HG02798 (cell line): ENCODE measurements at regions not wholly inside any gene's neighbourhood (a gene's known extent, or its start where the extent isn't known, plus 50 kb on each side); places are given as distances from the start of the nearest gene placed in this dataset.
"Not testable (repeated sequence)": the region's sequence is repeated elsewhere in the genome, so short reads cannot be mapped to it uniquely, and the experiment has no call there.

Experiments used
- ATAC-seq: cut with Tn5 transposase; IDR thresholded peaks from one replicate; pipeline ENCODE4 v1.9.1; 2021; ENCODE audit warnings: mild to moderate bottlenecking; ENCODE audit not compliant: unreplicated experiment, poor library complexity

DNA sequence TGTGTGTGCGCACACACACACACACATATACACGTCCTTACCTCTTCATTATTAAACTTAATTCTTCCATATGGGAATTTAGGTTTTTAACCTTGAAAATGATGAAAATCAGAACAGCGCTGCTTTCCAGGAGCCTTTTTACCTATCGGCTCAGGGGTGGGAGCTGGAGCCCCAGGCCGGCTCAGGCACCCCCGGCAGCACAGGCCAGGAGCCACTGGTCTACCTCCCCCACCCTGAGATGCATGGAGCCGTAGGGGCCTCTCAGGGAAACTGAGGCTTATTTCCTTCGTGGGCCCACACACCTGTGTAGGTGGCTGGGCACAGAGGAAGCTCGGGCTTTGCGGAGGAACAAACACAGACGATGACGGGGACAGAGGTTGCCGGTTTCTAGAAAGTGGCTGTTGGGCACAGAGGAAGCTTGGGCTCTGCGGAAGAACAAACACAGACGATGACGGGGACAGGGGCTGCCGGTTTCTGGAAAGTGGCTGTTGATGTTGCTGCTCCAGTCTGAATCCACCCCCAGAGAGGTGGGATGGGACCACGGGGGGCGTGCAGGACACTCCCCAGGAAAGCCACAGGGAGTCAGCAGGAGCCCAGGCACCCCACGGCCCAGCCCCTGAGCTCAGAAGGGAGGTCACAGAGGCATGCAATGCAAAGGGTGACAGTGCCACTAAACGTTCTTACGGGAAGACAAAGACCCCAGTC is 149.4 kb downstream of the BRD1 start:
- no peak for ATAC-seq

DNA sequence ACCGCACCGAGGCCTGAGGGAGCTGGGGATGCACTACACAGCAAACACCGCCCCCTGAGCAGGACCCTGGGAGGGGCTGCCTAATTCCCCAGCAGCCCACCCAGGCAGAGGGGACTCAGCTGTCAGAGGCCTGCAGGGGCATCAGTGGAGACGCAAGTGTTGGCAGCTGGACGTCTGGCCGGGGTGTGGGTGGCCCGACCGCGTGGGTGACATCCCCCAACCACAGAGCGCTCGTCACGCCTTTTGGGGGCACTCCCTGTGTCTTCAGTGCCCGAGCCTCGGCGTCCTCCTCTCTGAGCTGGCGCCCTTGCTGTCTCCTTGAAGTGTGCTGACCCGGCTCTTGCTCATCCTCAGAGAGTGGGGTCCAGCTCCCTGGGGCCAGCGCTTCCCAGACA is 150.2 kb downstream of the BRD1 start:
- ATAC-seq: no peak

DNA sequence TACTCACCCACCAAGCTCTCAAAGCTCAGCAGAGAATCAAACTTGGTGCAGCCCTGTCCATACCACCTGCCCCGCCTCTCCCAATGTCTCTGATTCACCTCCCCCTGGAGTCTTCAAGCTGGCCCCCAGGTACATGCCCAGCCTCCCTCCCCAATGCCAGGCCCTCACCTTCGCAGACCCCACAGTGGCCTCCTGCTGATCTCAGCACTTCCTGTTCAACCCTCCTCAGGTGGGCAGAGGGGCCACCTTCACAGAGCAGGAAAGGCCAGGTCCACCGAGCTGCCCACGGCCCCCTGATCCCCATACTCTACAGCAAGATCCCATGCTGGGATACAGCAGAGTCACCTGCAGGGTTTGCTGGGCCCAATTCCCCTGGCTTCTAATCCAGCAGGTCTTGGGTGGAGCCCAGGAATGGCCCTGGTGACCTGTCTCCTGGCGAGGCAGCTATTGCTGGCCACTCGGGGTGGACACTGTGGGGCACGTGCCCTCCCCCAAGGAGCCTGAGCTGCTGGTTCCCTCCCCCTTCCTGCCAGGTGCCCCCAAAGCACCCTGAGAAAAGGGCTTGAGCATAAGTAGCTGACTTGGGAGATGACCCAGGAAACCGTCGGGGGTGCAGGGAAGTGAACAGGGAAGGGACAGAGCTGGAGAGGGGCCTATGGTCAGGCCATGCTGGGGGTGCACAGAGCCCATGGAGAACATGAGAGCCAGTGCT is 150.7 kb downstream of the BRD1 start:
- ATAC-seq: no peak

DNA sequence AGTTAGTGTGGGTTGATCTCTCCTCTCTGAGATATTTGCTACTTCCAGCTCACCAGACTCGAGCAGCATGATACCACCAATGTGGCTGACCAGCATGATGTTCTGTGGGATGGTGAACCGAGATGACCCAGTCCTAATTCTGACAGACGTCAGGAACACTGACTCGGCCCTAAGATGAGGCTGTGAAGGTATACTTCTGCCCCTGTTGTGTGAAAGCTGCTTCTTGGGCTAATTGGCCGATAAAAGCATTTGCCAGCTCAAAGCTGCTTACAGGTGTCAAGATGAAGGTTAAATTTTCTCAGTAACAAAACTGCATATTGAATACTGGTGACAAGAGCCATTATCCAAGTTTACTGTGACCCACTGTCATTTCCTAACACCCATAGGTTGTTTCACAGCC is 151.4 kb downstream of the BRD1 start:
- no peak for ATAC-seq

DNA sequence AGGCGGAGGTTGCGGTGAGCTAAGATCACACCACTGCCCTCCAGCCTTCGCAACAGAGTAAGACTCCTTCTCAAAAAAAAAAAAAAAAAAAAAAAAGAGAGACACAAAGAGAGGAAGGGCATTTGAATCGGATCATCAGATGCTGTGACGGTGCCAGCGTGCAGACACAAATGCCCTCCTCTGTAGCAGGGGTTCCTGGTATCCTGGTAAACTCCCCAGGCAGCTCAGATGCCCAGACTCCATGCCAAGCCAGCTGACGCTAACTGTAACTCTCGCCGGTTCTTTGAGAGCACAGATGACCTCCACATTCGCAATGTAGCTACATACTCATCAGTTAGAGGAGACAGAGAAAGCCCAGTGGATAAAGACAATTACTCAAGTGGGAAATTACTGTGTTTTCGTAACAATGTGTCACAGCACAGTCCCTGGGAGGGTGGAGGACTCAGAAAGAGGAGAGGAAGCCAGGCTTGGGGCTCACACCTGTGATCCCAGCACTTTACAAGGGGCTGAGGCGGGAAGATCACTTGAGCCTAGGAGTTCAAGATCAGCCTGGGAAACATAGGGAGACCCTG is 153.1 kb downstream of the BRD1 start:
- no peak for ATAC-seq

DNA sequence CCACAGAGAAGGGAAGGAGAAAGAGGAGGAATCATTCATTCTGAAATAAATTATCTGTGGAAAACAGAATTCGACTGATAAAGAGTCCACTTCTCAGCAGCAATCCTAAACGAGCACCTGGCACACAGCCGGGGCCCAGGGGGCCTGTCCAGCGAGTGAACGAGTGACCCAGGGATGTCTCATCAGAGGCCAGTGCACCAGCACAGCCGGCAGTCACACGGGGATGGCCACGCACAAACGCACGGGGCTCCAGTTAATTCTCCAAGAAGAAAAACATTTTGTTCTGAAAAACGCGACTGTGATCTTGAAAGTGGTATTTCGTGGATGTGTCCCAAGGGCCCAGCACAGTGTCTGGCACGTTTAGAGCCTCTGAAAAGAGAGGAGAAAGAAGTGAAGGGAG is 154.6 kb downstream of the BRD1 start:
- no peak for ATAC-seq

DNA sequence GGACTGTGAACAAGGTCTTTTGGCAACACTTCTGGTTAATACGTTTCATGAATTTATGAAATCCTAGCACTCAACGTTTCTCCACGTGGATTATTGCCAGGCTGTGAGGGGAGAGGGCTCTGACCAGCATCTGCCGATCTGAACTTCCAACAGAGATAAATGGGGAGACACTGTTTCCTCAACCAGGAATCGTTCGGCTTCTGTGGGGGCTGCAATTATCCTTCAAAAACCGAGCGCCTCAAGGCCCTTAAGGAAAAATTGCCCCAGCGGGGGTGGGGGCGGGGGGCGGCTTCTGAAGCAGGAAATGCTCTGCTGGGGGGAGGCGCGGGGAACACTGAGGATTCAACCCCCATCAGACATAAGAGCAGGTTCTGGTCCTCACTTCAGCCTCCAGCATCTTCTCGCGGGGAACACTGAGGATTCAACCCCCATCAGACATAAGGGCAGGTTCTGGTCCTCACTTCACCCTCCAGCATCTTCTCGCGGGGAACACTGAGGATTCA is 155.6 kb downstream of the BRD1 start:
- no peak for ATAC-seq

DNA sequence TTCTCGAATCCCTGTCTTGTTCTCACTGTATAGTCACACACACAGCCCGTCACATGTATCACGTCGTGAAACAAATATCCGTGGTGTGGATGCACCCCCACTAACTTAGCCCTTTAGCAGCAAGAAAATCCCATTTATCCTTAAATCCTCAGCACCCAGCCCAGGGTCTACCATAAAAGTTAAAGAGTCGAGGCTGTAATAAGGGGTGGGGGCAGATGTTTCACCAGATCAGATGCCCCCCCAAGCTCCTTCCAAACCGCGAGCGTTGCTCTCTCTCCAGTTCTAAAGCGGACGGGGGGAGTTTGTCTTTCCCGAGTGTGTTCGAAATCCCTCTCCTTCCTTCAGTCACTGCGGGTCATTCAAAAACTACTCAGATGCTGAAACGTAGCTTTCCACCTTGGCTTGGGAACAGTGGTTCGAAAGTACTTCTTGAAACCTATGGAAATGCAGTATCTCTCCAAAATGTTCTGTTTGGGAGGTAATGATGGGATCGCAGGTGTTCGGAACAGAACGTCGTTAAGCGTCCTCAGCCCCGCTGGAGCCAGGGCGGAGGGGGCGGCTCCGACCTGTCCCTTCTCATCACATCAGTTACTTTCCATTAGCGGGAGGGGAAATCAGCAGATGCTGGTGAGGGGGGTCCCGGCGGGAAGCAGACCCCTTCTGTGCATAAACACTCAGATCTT is 156.2 kb downstream of the BRD1 start:
- no peak for ATAC-seq

DNA sequence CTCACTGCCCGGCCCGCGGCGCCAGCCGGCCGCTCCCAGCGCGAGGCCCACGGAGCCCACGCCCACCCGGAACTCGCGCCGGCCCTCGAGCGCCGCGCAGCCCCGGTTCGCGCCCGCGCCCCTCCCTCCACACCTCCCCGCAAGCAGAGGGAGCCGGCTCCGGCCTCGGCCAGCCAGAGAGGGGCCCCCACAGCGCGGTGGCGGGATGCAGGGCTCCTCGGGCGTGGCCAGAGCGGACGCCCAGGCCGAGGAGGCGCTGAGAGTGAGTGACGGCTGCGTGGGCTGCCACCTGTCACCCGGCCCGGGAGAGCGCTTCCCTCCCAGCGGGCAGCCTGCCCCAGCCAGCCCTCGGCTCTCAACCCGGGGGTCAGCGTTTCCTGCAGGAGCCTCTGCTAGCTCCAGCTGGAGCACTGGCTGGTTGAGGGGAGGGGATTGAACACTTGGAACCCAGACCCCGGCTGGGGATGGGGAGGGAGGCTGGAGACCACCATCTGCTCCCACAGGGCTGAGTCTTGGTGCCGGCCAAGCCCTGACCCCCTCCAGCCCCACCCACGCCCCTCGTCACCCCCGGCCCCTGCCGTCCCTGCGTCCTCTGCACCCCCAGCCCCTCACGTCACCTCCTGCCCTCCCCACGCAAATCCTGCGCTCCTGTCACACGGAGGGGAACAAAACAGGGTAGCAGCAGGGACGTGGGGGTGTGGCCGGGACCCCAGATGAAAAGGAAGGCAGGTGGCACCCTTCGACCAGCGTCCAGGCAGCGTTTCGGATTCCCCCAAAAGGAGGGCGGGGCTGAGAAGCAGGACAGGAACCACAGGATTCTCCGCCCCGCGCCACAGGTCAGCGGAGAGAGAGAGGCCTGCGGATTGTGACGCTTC is 157.0 kb downstream of the BRD1 start:
- ATAC-seq: no peak

DNA sequence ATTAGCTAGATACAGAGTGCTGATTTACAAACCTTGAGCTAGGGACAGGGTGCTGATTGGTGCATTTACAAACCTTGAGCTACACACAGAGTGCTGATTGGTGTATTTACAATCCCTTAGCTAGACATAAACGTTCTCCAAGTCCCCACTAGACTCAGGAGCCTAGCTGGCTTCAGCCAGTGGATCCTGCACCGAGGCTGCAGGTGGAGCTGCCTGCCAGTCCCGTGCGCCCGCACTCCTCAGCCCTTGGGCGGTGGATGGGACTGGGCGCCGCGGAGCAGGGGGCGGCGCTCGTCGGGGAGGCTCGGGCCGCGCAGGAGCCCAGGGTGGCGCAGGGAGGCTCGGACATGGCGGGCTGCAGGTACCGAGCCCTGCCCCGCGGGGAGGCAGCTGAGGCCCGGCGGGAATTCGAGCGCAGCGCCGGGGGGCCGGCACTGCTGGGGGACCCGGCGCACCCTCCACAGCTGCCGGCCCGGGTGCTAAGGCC is 157.7 kb downstream of the BRD1 start:
- ATAC-seq: not testable (repeated sequence)

DNA sequence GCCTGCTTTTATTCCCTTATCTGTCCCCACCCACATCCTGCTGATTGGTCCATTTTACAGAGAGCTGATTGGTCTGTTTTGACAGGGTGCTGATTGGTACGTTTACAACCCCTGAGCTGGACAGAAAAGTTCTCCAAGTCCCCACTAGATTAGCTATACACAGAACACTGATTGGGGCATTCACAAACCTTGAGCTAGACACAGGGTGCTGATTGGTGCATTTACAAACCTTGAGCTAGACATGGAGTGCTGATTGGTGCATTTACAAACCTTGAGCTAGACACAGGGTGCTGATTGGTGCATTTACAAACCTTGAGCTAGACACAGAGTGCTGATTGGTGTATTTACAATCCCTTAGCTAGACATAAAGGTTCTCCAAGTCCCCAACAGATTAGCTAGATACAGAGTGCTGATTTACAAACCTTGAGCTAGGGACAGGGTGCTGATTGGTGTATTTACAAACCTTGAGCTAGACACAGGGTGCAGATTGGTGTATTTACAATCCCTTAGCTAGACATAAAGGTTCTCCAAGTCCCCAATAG is 158.2 kb downstream of the BRD1 start:
- ATAC-seq: not testable (repeated sequence)

DNA sequence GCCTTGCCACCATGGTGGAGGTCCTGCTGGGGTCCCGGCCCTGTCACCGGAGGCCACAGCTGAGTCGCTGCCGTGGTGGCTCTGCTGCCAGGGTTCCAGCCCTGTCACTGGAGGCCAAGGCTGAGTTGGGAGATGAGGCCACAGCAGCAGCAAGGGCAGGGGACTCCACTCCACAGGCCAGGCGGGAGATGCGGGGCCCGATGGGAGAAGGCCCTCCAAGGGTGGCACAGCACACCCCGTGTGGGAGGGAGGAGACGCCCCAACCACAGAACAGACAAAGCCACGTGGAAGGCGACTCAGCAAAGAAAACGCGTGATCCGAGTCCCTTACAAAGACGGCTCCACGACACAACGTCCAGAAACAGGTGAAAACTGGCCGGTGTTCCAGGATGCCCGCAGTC is 159.3 kb downstream of the BRD1 start:
- no peak for ATAC-seq

DNA sequence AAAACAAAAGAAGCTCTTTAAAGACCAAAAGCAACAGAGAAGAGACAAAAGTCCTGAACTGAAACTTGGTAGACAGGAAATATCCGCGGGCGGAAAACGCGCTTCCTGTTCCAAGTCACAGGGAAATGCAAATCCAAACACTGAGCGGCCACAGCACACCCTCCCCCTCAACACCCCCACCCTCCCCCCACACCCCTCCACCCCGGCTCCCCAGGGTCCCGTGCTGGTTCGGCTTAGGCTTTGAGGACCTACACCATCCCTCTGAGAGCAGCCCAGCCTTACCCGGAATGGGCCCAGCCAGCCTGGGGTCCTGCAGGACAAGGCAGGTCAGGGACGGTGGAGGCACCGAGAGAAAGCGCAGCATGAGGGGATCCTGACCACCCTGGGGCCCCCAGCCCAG is 160.4 kb downstream of the BRD1 start:
- no peak for ATAC-seq

DNA sequence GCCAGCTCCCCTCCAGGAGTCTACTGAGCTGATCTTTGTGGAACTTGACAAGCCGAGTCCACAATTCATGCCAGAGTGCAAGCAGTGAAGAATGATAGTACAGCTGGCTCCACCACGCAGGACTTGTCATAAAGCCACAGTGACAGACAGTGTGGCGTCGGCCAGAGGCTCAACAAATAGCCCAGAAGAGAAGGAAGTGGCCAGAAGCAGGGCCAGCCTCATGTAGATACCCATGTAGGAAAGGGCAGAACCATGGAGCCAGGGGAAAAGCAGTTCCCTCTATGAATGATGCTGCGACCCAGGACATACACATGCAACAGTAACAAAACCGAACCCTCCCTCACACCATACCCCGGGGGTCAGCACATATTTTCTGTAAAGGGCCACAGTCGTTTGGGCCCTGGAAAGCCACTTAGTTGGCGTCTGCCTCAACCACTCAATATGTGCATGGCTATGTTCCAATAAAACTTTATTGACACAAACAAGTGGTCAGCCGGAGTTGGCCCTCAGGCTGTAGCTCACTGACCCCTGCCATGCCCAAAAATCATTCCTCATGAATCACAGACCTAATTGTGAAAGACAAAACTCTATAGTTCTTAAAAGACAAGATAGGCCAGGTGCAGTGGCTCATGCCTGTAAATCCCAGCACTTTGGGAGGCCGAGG is 161.4 kb downstream of the BRD1 start:
- no peak for ATAC-seq

DNA sequence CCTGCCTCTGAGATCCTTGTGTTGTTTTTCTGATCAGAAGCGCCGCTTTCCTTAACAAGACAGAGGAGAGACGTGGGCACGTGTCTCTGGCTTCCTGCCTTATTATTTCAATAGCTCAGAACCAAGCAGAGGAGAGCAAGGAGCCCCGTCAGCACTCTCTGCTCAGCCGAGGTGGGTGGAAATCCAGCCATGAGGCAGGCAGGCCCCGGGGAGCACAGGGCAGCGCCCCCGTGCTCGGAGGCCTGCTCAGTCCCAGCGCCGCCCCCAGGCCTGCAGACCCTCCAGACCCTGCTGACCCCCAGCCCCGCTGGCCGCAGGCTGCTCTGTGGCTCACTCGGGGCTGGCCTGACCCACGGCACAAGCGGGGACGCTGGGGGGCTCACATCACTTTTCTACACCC is 162.8 kb downstream of the BRD1 start:
- no peak for ATAC-seq

DNA sequence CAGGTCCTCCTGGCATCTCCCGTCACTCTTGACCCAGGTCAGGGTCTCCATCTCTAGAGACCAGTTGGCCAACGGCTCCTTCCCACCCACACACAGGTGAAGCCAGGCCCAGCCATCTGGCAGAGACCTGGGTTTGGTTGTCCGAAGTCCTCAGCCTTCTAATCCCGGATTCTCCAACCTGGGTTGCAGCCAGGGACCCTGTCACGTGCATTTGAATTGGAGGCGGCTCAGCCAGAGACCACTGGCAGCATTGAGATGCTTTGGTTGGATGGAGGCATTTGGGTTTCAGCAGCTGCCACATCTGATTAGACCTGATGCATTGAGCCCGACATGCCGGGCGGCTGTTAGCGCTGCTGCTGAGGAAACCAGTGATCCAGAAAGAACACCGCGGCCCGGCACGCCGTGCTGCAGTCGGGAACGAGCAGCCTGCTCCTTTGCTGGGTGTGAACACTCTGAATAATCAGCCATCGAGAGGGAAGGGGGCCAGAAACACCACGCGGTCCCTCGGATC is 163.2 kb downstream of the BRD1 start:
- no peak for ATAC-seq

DNA sequence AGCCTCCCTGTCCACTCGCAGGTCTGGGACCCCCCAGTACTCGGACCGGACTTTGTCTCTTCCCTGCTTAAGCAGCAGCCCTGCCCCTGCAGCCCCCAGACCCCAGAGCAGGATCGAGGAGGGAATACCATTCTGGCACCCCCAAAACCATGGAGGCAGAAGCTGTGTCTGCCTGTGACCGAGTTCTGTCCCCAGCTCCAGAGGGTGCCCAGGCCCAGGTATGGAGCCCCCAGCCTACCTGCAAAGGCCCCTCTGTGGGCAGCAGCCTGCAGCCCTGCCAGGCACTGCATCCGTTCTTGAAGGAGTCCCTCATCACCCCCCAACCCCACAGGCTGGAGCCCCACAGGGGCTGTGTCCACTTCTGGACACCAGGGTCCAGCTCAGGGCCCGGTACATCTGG is 163.8 kb downstream of the BRD1 start:
- ATAC-seq: no peak

DNA sequence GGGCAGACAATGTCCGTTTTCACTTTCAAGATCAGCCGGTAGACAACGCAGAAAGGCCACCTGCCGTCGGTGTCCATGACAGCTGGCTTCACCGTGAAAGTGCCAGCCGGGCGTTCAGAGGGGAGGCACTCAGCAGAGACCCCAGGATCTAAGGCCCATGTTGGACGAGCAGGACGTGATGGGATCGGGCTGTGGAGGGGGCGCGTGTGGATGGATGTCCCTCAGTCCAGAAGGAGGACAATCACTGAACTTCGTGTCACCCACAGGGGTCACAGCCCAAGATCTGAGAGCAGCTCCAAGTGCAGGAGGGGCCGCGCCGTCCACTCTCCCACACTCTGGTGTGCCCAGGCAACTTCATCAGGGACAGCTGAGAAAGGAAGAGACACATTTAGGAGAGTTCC is 164.4 kb downstream of the BRD1 start:
- ATAC-seq: no peak

DNA sequence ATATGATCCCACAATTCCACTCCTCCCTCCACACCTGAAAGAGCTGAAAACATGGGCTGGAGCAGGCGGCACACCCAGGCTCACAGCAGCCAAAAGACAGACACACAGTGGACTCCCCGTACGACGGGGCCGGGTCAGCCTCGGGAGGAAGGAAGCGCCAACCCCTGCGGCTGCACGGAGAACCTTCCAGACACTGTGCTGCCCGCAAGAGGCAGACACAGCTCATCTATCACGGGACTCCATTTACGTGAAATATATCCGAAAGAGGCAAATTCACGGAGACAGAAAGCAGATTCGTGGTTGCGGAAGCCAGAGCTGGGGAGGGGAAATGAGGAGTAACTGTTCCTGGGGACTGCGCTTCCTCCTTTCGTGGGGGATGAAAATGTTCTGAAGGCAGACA is 165.0 kb downstream of the BRD1 start:
- ATAC-seq: no peak
